ENCODE measurements at regions not wholly inside any gene's neighbourhood (a gene's known extent, or its start where the extent isn't known, plus 50 kb on each side); places are given as distances from the start of the nearest gene placed in this dataset.

DNA sequence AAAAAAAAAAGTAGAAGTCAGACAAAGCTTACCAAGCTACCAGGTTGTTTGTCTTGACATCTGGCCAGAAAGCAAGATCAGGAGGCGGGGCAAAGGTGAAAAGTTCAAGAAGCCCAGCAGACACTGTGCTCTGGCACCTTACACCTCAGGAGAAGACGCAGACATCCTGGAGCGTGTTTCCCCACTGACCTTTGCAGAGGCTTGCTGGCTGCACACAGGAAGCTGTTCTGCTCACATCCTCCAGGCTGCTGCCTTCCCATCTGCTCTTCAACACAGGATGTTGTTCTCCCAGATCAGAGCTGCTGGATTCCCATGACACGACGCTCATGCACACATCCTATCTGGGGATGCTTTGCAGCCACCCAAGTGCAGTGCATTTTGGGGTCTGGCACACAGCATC lies 174.4 kb upstream of the KIAA1217 start:
- TF ChIP-seq, protein P1, sequence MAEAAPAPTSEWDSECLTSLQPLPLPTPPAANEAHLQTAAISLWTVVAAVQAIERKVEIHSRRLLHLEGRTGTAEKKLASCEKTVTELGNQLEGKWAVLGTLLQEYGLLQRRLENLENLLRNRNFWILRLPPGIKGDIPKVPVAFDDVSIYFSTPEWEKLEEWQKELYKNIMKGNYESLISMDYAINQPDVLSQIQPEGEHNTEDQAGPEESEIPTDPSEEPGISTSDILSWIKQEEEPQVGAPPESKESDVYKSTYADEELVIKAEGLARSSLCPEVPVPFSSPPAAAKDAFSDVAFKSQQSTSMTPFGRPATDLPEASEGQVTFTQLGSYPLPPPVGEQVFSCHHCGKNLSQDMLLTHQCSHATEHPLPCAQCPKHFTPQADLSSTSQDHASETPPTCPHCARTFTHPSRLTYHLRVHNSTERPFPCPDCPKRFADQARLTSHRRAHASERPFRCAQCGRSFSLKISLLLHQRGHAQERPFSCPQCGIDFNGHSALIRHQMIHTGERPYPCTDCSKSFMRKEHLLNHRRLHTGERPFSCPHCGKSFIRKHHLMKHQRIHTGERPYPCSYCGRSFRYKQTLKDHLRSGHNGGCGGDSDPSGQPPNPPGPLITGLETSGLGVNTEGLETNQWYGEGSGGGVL (tag by site-specific recombination; IDR thresholded peaks at IDR 0.05), result no peak
- TF ChIP-seq, protein P2, sequence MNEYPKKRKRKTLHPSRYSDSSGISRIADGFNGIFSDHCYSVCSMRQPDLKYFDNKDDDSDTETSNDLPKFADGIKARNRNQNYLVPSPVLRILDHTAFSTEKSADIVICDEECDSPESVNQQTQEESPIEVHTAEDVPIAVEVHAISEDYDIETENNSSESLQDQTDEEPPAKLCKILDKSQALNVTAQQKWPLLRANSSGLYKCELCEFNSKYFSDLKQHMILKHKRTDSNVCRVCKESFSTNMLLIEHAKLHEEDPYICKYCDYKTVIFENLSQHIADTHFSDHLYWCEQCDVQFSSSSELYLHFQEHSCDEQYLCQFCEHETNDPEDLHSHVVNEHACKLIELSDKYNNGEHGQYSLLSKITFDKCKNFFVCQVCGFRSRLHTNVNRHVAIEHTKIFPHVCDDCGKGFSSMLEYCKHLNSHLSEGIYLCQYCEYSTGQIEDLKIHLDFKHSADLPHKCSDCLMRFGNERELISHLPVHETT (tag by site-specific recombination; IDR thresholded peaks at IDR 0.05), result no peak
- TF ChIP-seq ZNF548 (tag by site-specific recombination; IDR thresholded peaks at IDR 0.05) (no peak), ZNF292 (tag by site-specific recombination; IDR thresholded peaks at IDR 0.05; ENCODE audit: borderline replicate concordance, low read depth) (no peak), TCF7L2 (IDR thresholded peaks at IDR 0.05; ENCODE audit: borderline replicate concordance, low read depth, low read length) (no peak), ZNF341 (tag by site-specific recombination; IDR thresholded peaks at IDR 0.05; ENCODE audit: low read depth) (no peak), ZBTB21 (tag by site-specific recombination; IDR thresholded peaks at IDR 0.05) (no peak)
- TF ChIP-seq, protein P3, sequence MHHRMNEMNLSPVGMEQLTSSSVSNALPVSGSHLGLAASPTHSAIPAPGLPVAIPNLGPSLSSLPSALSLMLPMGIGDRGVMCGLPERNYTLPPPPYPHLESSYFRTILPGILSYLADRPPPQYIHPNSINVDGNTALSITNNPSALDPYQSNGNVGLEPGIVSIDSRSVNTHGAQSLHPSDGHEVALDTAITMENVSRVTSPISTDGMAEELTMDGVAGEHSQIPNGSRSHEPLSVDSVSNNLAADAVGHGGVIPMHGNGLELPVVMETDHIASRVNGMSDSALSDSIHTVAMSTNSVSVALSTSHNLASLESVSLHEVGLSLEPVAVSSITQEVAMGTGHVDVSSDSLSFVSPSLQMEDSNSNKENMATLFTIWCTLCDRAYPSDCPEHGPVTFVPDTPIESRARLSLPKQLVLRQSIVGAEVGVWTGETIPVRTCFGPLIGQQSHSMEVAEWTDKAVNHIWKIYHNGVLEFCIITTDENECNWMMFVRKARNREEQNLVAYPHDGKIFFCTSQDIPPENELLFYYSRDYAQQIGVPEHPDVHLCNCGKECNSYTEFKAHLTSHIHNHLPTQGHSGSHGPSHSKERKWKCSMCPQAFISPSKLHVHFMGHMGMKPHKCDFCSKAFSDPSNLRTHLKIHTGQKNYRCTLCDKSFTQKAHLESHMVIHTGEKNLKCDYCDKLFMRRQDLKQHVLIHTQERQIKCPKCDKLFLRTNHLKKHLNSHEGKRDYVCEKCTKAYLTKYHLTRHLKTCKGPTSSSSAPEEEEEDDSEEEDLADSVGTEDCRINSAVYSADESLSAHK (tag by site-specific recombination; IDR thresholded peaks at IDR 0.05), result no peak
- TF ChIP-seq, protein P4, sequence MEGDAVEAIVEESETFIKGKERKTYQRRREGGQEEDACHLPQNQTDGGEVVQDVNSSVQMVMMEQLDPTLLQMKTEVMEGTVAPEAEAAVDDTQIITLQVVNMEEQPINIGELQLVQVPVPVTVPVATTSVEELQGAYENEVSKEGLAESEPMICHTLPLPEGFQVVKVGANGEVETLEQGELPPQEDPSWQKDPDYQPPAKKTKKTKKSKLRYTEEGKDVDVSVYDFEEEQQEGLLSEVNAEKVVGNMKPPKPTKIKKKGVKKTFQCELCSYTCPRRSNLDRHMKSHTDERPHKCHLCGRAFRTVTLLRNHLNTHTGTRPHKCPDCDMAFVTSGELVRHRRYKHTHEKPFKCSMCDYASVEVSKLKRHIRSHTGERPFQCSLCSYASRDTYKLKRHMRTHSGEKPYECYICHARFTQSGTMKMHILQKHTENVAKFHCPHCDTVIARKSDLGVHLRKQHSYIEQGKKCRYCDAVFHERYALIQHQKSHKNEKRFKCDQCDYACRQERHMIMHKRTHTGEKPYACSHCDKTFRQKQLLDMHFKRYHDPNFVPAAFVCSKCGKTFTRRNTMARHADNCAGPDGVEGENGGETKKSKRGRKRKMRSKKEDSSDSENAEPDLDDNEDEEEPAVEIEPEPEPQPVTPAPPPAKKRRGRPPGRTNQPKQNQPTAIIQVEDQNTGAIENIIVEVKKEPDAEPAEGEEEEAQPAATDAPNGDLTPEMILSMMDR (tag by site-specific recombination; IDR thresholded peaks at IDR 0.05), result no peak
- TF ChIP-seq, protein P5, sequence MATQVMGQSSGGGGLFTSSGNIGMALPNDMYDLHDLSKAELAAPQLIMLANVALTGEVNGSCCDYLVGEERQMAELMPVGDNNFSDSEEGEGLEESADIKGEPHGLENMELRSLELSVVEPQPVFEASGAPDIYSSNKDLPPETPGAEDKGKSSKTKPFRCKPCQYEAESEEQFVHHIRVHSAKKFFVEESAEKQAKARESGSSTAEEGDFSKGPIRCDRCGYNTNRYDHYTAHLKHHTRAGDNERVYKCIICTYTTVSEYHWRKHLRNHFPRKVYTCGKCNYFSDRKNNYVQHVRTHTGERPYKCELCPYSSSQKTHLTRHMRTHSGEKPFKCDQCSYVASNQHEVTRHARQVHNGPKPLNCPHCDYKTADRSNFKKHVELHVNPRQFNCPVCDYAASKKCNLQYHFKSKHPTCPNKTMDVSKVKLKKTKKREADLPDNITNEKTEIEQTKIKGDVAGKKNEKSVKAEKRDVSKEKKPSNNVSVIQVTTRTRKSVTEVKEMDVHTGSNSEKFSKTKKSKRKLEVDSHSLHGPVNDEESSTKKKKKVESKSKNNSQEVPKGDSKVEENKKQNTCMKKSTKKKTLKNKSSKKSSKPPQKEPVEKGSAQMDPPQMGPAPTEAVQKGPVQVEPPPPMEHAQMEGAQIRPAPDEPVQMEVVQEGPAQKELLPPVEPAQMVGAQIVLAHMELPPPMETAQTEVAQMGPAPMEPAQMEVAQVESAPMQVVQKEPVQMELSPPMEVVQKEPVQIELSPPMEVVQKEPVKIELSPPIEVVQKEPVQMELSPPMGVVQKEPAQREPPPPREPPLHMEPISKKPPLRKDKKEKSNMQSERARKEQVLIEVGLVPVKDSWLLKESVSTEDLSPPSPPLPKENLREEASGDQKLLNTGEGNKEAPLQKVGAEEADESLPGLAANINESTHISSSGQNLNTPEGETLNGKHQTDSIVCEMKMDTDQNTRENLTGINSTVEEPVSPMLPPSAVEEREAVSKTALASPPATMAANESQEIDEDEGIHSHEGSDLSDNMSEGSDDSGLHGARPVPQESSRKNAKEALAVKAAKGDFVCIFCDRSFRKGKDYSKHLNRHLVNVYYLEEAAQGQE (tag by site-specific recombination; IDR thresholded peaks at IDR 0.05), result no peak
- TF ChIP-seq, protein P6, sequence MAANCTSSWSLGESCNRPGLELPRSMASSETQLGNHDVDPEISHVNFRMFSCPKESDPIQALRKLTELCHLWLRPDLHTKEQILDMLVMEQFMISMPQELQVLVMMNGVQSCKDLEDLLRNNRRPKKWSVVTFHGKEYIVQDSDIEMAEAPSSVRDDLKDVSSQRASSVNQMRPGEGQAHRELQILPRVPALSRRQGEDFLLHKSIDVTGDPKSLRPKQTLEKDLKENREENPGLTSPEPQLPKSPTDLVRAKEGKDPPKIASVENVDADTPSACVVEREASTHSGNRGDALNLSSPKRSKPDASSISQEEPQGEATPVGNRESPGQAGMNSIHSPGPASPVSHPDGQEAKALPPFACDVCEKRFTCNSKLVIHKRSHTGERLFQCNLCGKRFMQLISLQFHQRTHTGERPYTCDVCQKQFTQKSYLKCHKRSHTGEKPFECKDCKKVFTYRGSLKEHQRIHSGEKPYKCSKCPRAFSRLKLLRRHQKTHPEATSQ (tag by site-specific recombination; IDR thresholded peaks at IDR 0.05), result no peak
- TF ChIP-seq, protein P7, sequence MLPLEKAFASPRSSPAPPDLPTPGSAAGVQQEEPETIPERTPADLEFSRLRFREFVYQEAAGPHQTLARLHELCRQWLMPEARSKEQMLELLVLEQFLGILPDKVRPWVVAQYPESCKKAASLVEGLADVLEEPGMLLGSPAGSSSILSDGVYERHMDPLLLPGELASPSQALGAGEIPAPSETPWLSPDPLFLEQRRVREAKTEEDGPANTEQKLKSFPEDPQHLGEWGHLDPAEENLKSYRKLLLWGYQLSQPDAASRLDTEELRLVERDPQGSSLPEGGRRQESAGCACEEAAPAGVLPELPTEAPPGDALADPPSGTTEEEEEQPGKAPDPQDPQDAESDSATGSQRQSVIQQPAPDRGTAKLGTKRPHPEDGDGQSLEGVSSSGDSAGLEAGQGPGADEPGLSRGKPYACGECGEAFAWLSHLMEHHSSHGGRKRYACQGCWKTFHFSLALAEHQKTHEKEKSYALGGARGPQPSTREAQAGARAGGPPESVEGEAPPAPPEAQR (tag by site-specific recombination; IDR thresholded peaks at IDR 0.05), result no peak

Data from HEK293 (cell line).